Liver (tissue), 8 donors: ENCODE measurements at regions not wholly inside any gene's neighbourhood (a gene's known extent, or its start where the extent isn't known, plus 50 kb on each side); places are given as distances from the start of the nearest gene placed in this dataset.

ENCODE experiments used
- DNase-seq: peaks from one replicate; pipeline ENCODE4 v3.0.0-alpha.2; 2017; ENCODE audit warnings: low spot score
- H3K27ac ChIP-seq, 2 donors: one replicate each; pipeline ENCODE4 v1.7.0; 2013; ENCODE audit warnings: inconsistent platforms in 2 of 2, low read length in 2 of 2, control low read depth in 1 of 2, low read depth in 1 of 2, mild to moderate bottlenecking in 1 of 2
- H3K27me3 ChIP-seq, 4 donors: one replicate each; pipeline versions ENCODE4 v1.6.1 to v1.7.0; 2013; ENCODE audit warnings: low read length in 3 of 4, inconsistent platforms in 1 of 4, mild to moderate bottlenecking in 1 of 4, moderate library complexity in 1 of 4; ENCODE audit not compliant: control insufficient read depth in 4 of 4, insufficient read depth in 4 of 4
- H3K36me3 ChIP-seq, 4 donors: one replicate each; pipeline versions ENCODE4 v1.6.1 to v1.7.0; 2013; ENCODE audit warnings: low read length in 3 of 4, mild to moderate bottlenecking in 3 of 4, low read depth in 1 of 4, moderate library complexity in 1 of 4; ENCODE audit not compliant: control insufficient read depth in 4 of 4, insufficient read depth in 3 of 4
- H3K4me1 ChIP-seq, 4 donors: one replicate each; pipeline versions ENCODE4 v1.6.1 to v1.7.0; 2013; ENCODE audit warnings: low read length in 3 of 4, mild to moderate bottlenecking in 3 of 4, moderate library complexity in 1 of 4; ENCODE audit not compliant: control insufficient read depth in 4 of 4, insufficient read depth in 4 of 4
- H3K4me3 ChIP-seq, 3 donors: one replicate each; pipeline versions ENCODE4 v1.6.1 to v1.7.0; 2013; ENCODE audit warnings: low read length in 3 of 3, control low read depth in 1 of 3, low read depth in 1 of 3, mild to moderate bottlenecking in 1 of 3
- H3K9ac ChIP-seq, 2 donors: one replicate each; pipeline ENCODE4 v1.7.0; 2013; ENCODE audit warnings: low read length in 2 of 2, mild to moderate bottlenecking in 2 of 2, moderate library complexity in 2 of 2, control low read depth in 1 of 2, low read depth in 1 of 2
- H3K9me3 ChIP-seq, 4 donors: one replicate each; pipeline versions ENCODE4 v1.6.1 to v1.7.0; 2013; ENCODE audit warnings: low read length in 3 of 4; ENCODE audit not compliant: control insufficient read depth in 4 of 4
- EGR1 ChIP-seq, 2 donors: IDR thresholded peaks; 2 replicates each; pipeline ENCODE4 v1.6.1; 2016 to 2018; ENCODE audit warnings: antibody characterized with exemption in 2 of 2, low read depth in 2 of 2
- FOXA1 ChIP-seq: IDR thresholded peaks from 2 replicates; pipeline ENCODE4 v1.6.1; 2016; ENCODE audit warnings: antibody characterized with exemption
- FOXA2 ChIP-seq: IDR thresholded peaks from 2 replicates; pipeline ENCODE4 v1.6.1; 2016; ENCODE audit warnings: antibody characterized with exemption
- GABPA ChIP-seq, 2 donors: IDR thresholded peaks in 1 of 2; conservative IDR thresholded peaks in 1 of 2; 2 replicates each; pipeline ENCODE4 v1.6.1; 2016; ENCODE audit warnings: antibody characterized with exemption in 2 of 2, mild to moderate bottlenecking in 1 of 2, moderate library complexity in 1 of 2
- HNF4A ChIP-seq, 2 donors: conservative IDR thresholded peaks; 2 replicates each; pipeline ENCODE4 v1.6.1; 2016; ENCODE audit warnings: antibody characterized with exemption in 2 of 2, mild to moderate bottlenecking in 2 of 2
- HNF4G ChIP-seq: IDR thresholded peaks from 2 replicates; pipeline ENCODE4 v1.6.1; 2016; ENCODE audit warnings: antibody characterized with exemption
- RAD21 ChIP-seq, 2 donors: IDR thresholded peaks; 2 replicates each; pipeline ENCODE4 v1.6.1; 2016; ENCODE audit warnings: antibody characterized with exemption in 2 of 2, mild to moderate bottlenecking in 2 of 2
- REST ChIP-seq: IDR thresholded peaks from 2 replicates; pipeline ENCODE4 v1.6.1; 2016; ENCODE audit warnings: antibody characterized with exemption, mild to moderate bottlenecking
- RXRA ChIP-seq, 2 donors: IDR thresholded peaks; 2 replicates each; pipeline ENCODE4 v1.6.1; 2017 to 2018; ENCODE audit warnings: antibody characterized with exemption in 2 of 2, mild to moderate bottlenecking in 1 of 2
- SP1 ChIP-seq: IDR thresholded peaks from 2 replicates; pipeline ENCODE4 v1.6.1; 2018; ENCODE audit warnings: antibody characterized with exemption, mild to moderate bottlenecking
- TAF1 ChIP-seq: conservative IDR thresholded peaks from 2 replicates; pipeline ENCODE4 v1.6.1; 2016; ENCODE audit warnings: antibody characterized with exemption, mild to moderate bottlenecking
- YY1 ChIP-seq: IDR thresholded peaks from 2 replicates; pipeline ENCODE4 v1.6.1; 2016; ENCODE audit warnings: antibody characterized with exemption, mild to moderate bottlenecking
- ZBTB33 ChIP-seq: IDR thresholded peaks from 2 replicates; pipeline ENCODE4 v1.6.1; 2016; ENCODE audit warnings: antibody characterized with exemption
- WGBS: extraction: QIAGEN DNeasy Blood & Tissue Kit; methylation state at CpG from one replicate; pipeline ENCODE4 v1.1.7; 2013; 5-methylcytosine and 5-hydroxymethylcytosine counted together
- TF ChIP-seq, protein P1 (sequence below): fragments of 150-350 bp; IDR thresholded peaks from 2 replicates; pipeline ENCODE4 v1.5.1; 2017; ENCODE audit warnings: improper control_type of control experiment, low read depth, low read length; ENCODE audit not compliant: missing input control
- TF ChIP-seq, protein P2 (sequence below): IDR thresholded peaks from 2 replicates; pipeline ENCODE4 v1.6.1; 2016; ENCODE audit warnings: antibody characterized with exemption
- TF ChIP-seq, protein P3 (sequence below): IDR thresholded peaks from 2 replicates; pipeline ENCODE4 v1.6.1; 2016; ENCODE audit warnings: antibody characterized with exemption
- donor health status: healthy.
- donor health status: healthy.
- donor health status: healthy.
- donor health status: healthy.
- donor health status: healthy.

DNA sequence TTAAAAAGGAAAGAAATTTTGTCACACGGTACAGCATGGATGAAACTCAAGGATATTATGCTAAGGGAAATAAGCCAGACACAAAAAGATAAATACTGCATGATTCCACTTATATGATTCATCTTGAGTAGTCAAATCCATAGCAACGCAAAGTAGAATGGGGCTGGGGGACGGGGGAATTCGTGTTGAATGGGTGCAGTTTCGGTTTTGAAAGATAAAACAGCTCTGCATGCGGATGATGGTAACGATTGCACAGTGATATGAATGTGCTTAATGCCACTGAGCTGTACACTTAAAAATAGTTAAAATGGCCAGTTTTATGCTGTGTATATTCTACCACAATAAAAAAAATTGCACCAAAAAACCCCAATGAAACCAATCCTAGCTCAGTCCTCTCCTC lies 52.9 kb upstream of the SIRPA start:
- Histone ChIP-seq H3K9me3 (no peaks in the 10 kb centered on the region), H3K36me3 (no peaks in the 10 kb centered on the region), H3K4me1 (no peaks in the 10 kb centered on the region), H3K27me3 (no peaks in the 10 kb centered on the region), H3K9ac (no peak overlapping the region), H3K4me3 (no peak overlapping the region), H3K27ac (no peak overlapping the region)
- TF ChIP-seq ZBTB33 (no peak), TAF1 (no peak), RAD21 (IDR thresholded peaks at IDR 0.05) (no peak), EGR1 (IDR thresholded peaks at IDR 0.05; ENCODE audit: low read depth in 2 of 2) (no peak), FOXA1 (no peak), RXRA (IDR thresholded peaks at IDR 0.05) (no peak), HNF4A (conservative IDR thresholded peaks at IDR 0.05) (no peak), GABPA (IDR thresholded peaks at IDR 0.05 in 1 of 2, conservative IDR thresholded peaks at IDR 0.05 in 1 of 2) (no peak), YY1 (no peak), FOXA2 (no peak), HNF4G (no peak), SP1 (no peak), REST (no peak)
- TF ChIP-seq, protein P1, sequence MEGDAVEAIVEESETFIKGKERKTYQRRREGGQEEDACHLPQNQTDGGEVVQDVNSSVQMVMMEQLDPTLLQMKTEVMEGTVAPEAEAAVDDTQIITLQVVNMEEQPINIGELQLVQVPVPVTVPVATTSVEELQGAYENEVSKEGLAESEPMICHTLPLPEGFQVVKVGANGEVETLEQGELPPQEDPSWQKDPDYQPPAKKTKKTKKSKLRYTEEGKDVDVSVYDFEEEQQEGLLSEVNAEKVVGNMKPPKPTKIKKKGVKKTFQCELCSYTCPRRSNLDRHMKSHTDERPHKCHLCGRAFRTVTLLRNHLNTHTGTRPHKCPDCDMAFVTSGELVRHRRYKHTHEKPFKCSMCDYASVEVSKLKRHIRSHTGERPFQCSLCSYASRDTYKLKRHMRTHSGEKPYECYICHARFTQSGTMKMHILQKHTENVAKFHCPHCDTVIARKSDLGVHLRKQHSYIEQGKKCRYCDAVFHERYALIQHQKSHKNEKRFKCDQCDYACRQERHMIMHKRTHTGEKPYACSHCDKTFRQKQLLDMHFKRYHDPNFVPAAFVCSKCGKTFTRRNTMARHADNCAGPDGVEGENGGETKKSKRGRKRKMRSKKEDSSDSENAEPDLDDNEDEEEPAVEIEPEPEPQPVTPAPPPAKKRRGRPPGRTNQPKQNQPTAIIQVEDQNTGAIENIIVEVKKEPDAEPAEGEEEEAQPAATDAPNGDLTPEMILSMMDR, result no peak
- TF ChIP-seq, protein P2, sequence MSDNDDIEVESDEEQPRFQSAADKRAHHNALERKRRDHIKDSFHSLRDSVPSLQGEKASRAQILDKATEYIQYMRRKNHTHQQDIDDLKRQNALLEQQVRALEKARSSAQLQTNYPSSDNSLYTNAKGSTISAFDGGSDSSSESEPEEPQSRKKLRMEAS, result no peak
- TF ChIP-seq, protein P3, sequence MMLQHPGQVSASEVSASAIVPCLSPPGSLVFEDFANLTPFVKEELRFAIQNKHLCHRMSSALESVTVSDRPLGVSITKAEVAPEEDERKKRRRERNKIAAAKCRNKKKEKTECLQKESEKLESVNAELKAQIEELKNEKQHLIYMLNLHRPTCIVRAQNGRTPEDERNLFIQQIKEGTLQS, result no peak
- WGBS, result 90% methylated on average over 7 of the region's 7 CpGs
- DNase-seq, result no peak

DNA sequence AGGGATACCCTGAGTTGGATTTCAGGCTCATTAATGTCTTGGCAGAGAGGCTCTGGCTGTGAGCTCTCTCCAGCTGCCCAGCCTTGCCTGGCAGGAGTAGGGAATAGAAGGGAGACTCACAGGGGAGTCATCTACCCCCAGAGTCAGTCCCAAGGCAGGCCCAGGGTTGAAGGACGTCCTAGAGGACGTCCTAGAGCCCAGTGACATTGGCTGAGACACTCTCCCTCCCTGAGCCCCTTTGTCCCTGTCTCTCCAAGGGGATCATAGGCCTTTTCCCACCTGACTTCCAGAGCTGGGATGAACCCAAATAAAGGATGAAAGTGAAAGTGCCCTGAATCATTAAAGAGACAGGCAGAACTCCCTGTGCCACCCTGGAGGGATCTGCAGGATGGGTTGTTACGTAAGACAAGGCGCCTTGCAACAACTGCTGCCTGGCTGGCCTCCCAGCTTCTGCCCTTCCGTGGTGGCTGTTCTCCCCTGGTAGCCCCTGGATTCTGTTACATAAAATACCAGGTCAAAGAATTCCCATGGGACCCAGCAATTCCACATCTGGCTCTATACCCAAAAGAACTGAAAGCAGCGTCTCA lies 53.6 kb upstream of the SIRPA start:
- Histone ChIP-seq H3K36me3 (no peaks in the 10 kb centered on the region), H3K9ac (no peak overlapping the region), H3K9me3 (no peaks in the 10 kb centered on the region), H3K4me3 (no peak overlapping the region), H3K27me3 (no peaks in the 10 kb centered on the region), H3K4me1 (no peaks in the 10 kb centered on the region), H3K27ac (no peak overlapping the region)
- WGBS, result 78% methylated on average over 6 of the region's 6 CpGs
- TF ChIP-seq RXRA (IDR thresholded peaks at IDR 0.05) (no peak), GABPA (IDR thresholded peaks at IDR 0.05 in 1 of 2, conservative IDR thresholded peaks at IDR 0.05 in 1 of 2) (no peak), HNF4A (conservative IDR thresholded peaks at IDR 0.05) (no peak)
- DNase-seq, result no peak
